Fibroblast of lung (primary cell): ENCODE measurements at regions not wholly inside any gene's neighbourhood (a gene's known extent, or its start where the extent isn't known, plus 50 kb on each side); places are given as distances from the start of the nearest gene placed in this dataset.

ENCODE experiments used
- EZH2 ChIP-seq: IDR thresholded peaks from 2 replicates; pipeline ENCODE4 v1.5.1; 2012; ENCODE audit warnings: low read length, control low read depth, mild to moderate bottlenecking; ENCODE audit errors: missing control alignments
- TF ChIP-seq, protein P1 (sequence below), 2 donors: IDR thresholded peaks in 1 of 2; conservative IDR thresholded peaks in 1 of 2; 1 replicate in 1 of 2; 2 replicates in 1 of 2; pipeline ENCODE4 v1.5.1; 2011 to 2012; ENCODE audit warnings: low read length in 2 of 2, control low read depth in 1 of 2, inconsistent platforms in 1 of 2, low read depth in 1 of 2, mild to moderate bottlenecking in 1 of 2

DNA sequence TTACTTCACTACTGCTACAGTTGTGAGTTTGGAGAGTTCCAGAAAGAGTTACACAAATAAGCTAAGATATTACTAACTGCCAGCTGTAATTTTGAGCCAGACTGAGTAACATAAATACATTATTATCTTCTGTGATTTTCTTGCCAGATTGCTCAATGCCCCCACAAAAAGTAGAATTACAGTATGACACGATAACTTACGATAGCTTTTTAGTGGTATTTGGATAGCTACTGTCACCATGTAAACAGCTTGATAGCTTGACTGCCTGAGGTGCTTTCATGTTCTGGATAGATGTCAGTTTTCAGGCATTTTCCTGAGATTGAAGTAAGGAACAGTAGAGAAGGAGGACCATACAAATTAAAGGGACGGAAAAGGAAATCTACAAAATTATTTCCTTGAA is 533.3 kb downstream of the SOCS6 start:
- no peak for TF ChIP-seq EZH2
- TF ChIP-seq, protein P1, sequence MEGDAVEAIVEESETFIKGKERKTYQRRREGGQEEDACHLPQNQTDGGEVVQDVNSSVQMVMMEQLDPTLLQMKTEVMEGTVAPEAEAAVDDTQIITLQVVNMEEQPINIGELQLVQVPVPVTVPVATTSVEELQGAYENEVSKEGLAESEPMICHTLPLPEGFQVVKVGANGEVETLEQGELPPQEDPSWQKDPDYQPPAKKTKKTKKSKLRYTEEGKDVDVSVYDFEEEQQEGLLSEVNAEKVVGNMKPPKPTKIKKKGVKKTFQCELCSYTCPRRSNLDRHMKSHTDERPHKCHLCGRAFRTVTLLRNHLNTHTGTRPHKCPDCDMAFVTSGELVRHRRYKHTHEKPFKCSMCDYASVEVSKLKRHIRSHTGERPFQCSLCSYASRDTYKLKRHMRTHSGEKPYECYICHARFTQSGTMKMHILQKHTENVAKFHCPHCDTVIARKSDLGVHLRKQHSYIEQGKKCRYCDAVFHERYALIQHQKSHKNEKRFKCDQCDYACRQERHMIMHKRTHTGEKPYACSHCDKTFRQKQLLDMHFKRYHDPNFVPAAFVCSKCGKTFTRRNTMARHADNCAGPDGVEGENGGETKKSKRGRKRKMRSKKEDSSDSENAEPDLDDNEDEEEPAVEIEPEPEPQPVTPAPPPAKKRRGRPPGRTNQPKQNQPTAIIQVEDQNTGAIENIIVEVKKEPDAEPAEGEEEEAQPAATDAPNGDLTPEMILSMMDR (conservative IDR thresholded peaks at IDR 0.05 in 1 of 2, IDR thresholded peaks at IDR 0.05 in 1 of 2; ENCODE audit: low read depth in 1 of 2, low read length in 2 of 2): no peak
